TTC549 (cell line): ENCODE measurements at regions not wholly inside any gene's neighbourhood (a gene's known extent, or its start where the extent isn't known, plus 50 kb on each side); places are given as distances from the start of the nearest gene placed in this dataset.

Experiments used
- FAIRE-seq: peaks from 2 replicates; lab custom pipeline; 2012; peaks lifted over from hg19 to GRCh38; lab: Jason Lieb, UNC

DNA sequence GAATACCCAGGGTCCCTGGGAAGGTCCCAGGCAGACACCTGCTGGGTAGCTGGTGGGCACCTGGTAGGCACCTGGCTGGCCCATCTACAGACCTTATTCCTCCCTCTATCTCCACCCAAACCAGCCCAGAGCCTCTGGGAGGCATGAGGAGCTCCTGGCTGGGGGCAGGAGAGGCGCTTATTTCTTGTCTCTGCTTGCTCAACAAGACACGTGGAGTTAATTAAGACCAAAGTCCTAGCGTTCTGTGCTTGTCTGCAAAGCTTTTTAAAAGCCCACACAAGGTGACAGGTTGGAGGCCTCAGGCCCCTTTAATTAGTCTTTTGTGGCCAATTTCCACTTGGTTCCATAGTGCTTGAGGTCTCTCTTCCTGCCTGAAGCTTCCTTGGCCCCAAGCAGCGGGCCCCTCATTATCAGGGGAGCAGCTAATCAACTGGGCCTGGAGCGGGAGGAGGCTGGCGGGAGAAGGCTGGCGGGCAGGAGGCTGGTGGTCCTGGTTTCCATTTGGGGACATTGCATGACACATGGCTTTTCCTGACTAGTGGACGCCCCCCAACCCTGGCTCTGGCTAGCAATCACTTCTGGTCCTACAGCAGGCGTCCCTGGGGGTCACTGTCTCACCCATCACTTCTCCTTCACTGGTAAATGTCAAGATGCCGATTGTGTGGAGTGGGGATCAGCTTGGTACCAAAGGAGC is 65.4 kb upstream of the HDAC4 start:
- FAIRE-seq: no peak

DNA sequence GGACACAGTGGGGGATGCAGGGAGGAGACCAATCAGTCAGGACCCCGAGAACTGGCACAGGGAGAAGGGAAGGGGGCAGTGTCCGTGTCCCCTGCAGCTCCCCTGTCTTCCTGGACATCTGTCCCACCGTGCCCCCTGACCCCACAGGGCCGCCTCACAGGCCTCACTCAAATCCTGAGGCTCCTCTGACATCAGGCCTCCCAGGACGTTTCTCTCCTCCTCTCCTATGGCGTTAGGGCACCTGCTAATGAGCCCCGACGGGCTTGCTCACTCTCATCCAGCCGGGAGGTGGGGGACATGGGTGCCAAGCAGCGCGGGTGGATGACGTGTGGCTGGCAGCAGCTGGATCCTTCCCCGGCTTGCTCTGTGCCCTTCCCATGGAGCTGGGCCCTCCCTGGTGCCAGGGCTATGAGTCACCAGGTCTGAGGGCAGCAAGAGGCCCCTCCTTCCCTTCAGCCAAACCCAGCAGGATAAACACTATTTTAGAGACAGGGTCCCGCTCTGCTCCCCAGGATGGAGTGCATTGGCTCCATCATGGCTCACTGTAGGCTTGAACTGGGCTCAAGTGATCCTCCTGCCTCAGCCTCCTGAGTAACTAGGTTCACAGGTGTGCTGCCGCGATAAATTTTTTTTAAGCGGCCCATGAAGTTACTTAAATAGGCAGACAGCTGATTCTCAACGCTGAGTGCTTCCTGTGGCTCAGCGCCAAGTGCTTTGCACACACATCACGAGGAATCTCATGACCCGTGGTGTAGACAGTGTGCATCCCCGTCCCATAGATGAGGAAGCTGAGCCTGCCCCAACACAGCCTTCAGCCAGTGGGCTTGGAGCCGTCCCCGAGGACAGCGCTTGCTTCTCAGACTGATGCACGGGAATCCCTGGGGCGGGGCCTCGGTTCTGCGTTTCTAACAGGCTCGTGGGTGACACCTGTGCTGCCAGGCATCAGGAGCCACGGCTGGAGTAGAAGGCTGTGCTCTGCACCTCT is 64.5 kb upstream of the HDAC4 start:
- FAIRE-seq: no peak

DNA sequence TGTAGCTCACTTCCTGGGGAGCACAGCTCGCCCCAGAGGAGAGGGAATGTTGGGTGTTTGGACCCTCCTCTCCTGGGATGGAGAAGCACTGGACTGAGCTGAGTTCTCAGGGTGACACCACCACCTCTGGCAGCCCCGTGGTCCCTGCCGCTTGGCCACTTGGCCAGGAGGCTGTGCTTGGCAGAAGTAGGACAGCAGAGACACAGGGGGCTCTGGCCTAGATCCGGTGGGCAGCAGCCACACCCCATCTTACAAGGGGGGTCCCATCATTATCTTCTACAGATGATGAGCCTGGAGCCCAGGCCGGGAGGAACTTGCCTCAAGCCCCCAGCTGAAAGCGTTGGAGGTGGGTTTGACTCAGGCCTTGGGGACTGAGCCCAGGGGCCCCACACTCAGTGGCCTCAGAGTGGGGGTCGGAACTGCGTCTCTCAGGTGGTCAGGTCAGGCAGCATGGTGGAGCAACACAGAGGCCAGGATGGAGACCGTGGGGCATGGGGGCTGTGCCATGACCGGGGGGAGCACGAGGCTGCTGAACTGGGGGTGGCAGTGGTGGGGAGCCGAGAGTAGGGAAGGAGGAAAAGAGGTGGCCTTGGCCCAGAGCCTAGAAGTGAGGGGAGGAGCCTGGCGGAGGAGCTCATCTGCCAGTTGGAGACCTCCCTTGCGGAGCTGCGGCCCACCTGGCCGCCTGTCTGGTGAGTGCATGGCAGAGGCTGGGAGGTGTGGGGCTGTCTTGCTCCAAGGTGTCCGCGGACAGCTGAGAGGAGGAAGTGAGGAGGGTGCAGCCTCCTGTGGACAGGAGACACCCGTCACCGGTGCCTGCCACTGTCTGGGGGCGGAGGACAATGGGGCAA is 63.6 kb upstream of the HDAC4 start:
- FAIRE-seq: no peak

DNA sequence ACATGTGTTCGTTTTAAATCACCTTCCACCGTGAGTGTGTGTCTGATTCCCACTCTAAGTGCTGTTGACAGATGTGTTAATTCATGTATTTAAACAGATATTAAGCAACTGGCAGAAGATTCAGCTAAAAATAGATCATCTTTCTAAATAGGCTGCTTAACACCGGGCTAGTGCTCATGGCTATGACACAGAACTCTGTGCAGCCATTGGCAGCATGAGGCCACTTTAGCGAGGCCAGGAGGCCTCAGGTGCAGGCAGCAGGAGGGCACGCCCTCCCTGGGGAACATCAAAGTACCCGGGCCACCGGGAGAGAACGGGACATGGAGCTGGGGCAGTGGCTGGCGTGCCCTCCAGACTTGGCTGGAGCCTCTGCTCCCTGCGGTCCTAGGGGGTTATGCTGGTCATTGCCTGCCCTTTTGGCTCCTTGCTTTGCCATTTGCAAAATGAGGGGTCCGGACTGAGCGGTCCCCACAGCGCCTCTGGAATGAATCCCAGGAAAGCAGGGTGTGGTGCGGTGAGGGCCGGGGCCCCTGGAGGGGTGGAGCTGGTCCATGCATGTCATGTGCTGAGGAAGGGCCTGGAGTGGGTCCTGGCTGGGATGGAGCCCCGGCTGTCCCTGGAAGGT is 62.8 kb upstream of the HDAC4 start:
- no peak for FAIRE-seq

DNA sequence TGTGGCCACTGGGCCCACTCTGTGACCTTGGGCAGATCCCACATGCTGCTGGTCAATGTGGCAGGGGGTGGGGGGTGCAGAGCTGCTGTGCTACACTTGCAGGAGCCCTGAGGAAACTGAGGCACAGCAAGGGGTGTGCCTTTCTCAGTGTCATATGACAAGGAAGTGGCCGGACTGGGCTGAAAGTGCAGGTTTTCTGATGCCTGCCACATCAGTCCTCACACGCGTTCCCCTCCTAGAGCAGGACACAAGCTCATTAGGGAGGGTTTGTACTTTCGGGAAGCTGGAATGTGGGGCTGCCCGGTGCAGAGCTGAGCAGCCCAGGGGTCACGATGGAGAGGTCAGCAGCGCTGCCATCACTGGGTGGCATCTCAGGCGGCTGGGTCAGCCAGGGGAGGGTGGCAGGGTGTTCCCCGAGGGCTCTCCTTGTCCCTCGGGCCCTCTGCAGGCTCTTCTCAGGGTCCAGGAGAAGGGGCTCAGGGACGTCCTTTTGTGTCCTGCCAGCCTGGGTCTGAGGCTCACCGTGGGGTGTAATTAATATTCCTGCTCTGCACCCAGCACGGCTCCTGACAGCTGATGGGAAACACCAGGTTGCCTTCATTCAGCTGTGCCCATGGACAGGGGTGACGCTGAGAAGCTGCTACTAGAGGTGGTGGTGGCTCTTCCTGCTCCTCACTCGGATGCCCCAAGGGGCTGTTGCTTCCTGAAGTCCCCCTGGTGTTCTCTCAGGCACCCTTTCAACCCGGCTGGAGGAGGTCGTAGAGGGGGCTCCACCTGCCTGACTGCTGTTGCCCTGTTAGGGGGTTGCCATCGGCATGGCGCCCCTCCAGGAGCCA is 62.1 kb upstream of the HDAC4 start:
- FAIRE-seq: no peak

DNA sequence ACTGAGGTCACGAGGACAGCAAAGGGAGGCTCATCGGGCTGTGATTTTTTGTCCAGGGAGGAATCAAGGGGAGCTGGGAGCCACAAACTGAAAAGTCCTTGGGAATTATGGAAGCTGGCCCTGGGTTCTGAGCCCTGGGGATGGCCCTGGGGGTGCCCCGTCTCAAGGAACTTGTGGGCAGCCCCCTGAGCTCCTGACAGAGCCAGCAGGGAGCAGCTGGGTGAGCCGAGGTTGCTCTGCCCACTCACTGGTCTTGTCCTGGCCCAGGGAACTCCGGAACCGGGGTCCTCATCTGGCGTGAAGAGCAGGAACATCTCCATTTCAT is 61.3 kb upstream of the HDAC4 start:
- no peak for FAIRE-seq

DNA sequence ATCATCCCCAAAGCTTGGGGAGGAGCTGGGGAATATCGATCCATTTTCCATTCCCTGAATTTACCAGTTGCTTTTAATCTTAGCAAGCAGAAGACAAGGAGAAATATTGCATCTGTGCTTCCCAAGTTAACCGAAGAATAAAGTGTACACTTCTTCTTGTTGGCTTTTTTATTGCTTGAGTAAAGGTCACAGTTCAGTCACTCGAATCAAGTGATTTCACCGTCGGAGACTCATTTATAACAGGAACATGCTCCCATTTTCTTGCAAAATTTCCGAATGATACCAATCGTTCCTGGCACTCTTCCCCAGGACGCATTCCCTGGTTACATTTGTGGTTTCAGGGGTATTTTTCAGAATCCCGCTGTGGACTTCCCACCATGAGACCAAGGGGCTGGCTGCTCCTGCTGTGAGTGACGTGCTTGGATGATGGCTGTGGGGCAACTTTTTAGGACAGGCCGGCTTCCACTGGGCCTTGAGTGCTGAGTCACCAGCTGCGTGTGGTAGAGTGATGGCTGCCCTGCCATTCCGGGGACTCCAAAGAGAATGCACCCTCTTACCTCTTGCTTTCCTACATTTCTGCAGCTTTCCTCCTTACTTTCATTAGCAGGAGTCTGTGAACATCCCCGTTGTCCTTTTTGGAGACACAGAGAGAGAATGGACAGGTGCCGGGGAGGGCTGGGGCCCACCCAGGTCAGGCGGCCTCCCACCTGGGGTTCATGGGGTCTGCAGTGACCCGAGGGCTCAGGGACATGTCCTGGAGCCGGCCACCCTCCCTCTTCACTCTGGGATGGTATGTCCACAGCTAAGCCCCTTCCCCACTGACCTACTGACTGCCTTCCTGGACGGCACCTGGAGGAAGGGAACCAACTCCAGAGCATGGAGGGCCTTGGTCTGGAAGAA is 60.7 kb upstream of the HDAC4 start:
- no peak for FAIRE-seq

DNA sequence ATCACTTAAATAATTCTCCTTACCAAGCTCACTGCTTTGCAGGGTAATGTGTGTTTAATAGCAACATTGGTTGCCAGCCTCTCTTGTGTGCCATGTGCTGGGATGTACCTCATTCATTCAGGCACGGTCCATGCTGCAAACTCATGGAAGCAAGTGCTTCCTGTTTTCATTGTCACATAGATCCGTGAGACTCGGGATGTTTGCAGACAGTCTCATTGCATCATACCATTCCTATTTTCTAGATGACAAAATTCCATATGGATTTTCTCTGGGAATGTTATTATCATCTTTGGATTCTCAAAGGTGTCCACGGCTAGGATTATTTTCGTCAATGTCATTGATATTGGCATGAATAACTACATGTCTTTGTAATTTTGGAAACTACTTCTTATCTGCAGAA is 60.0 kb upstream of the HDAC4 start:
- no peak for FAIRE-seq

DNA sequence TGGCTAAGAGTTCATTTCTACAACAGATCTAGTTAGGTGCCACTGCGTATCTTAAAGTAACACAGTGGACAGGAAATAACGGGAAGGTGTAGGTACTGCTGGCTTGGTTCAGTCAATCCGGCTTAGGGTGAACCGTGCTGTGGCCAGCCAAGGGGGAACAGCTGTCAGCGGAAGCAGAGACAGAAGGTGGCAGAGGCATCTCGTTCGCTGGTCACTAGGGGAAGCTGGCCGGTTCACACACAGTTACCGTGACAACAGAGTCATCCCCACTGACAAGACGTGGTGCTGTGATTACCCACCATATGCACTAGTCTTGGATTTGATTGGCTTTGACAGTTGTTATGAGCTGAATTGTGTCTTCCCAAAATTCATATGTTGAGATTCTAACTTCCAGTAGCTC is 58.8 kb upstream of the HDAC4 start:
- no peak for FAIRE-seq

DNA sequence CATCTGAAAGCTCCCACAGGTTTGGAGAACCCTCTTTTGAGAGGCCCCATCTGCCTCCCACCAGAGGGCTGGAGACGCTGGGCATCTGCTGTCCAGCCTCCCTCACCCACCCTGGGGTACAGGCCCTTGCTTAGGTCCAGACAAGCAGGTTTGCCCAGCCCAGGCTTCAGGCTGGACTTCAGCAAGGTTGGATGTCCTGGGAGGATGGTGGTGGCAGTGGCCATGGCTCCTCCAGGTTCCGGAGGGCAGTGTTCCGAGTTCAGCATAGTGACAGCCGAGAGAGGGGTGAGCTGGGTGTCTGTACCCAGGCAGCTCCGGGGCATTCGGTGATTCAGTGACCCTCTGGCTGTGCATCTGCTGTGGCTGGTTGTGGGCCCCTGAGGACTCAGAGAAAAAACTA is 58.2 kb upstream of the HDAC4 start:
- FAIRE-seq: no peak

DNA sequence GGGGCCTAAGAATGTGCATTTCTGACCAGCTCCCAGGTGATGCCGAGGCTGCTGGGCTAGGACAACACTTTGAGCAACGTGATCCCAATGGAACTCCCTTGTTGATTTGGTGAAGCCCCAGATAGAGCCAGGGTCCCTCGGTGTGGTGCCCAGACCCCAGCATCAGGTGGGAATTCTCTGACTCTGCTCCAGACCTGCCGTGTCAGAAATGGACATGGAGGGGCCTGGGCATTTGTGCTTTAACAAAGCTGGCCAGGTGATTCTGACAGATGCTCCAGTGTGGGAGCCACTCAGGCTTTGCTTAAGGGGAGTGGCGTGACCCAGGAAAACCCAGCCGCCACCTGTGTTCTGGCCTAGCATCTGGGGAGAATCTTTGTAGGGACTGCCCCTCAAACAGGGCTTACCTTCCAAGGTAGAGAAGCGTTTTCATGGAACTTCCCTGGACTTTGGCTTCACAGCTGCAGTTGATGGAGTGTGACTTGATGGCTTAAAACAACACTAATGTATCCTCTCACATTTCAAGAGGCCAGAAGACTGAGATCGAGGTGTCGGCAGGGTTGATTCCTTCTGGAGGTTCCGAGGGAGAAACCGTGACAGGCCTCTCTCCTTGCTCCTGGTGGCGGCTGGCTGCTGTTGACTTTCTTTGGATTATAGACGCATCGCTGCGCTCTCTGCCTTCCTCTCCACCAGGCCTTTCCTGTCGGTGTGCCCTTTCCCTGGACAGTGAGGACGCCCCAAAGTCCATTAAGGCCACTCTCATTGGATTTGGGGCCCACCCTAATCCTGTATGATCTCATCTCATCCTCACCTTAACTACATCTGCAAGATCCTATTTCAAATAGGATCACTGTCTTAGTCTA is 57.0 kb upstream of the HDAC4 start:
- no peak for FAIRE-seq

DNA sequence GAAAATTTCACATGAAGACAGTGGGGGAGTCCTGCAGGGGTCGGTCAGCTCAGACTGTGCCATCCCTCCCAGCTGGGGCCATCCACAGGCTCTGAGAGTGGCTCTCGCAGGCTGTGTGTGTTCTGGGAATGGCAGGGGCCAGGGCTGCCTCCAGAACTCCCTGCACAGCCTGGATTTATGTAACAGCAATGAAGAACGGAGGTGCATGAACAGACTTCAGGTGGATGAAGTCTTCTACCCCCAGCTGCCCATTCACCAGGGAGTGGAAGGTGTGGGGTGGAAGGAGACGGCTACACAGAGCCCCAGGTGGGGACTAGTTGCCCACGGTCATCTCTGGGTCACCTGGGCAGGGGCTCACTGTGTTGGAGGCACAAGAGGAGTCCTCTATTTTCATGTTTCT is 56.1 kb upstream of the HDAC4 start:
- no peak for FAIRE-seq

DNA sequence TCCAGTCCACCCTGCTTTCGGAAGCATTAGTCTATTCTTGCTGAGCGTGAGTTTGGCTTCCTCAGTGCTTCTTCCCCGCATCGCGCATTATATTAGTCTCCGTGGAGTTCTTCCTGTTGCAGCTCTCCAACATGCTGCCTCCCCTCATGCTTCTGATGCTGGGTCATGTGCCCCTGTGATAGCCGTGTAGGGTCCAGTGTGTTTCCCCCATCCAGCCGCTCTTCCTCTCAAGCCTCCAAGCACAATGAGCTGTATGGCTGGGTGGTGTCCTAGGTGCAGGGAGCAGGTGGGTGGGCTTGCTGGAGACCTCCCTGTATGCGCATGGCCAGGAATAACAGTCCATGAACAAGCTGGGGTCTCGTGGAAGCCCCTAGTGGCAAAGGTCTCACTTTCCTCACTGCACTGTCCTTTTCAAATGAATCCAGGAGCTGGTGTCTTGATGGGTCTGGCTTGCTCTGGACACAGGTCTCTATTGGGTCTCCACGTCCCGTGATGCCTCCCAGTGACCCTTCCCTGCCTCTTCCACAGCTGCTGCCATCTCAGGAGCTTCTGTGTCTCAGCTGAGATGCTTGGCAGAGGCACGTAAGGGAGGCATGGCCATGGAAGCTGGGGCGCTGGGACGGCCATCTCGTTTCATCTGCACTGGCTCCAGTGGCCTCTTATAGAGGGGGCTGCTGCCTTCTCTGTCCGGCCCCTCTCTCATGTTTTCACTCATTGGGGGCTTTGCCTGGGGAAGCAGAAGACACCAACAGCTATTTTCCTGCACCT is 54.8 kb upstream of the HDAC4 start:
- no peak for FAIRE-seq

DNA sequence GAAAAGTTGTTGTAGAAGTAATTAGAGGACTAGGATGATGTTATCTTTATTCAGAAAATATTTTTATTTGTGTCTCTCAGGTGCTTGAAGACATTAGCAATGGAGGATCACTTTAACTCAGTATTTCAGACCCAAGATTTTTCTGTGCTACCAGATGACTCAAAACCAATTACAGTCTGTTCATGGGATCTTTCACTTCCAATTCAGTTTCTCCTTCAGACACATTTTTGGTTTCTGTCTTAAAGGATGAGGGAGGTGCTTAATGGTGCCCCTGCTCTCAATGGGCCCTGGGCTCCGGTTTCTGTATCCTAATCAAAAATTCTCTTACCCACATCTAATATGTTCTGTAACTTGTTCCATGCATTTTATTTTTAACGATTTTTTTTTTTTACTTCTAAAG is 53.7 kb upstream of the HDAC4 start:
- FAIRE-seq: no peak
